Osteocyte (in vitro differentiated cells): ENCODE measurements at regions not wholly inside any gene's neighbourhood (a gene's known extent, or its start where the extent isn't known, plus 50 kb on each side); places are given as distances from the start of the nearest gene placed in this dataset.
"Not testable (repeated sequence)": the region's sequence is repeated elsewhere in the genome, so short reads cannot be mapped to it uniquely, and the experiment has no call there.

Experiments
- DNase-seq: peaks from one replicate; pipeline ENCODE4 v3.0.0; 2021; ENCODE audit warnings: mixed read lengths; ENCODE audit not compliant: unreplicated experiment; ENCODE audit errors: extremely low spot score
- H3K27ac Mint-ChIP-seq: one replicate; pipeline ENCODE4 v1.8.0; 2021; ENCODE audit warnings: mild to moderate bottlenecking, mixed read lengths; ENCODE audit not compliant: unreplicated experiment
- H3K27me3 Mint-ChIP-seq: one replicate; pipeline ENCODE4 v1.8.0; 2021; ENCODE audit warnings: mixed read lengths; ENCODE audit not compliant: unreplicated experiment
- H3K36me3 Mint-ChIP-seq: one replicate; pipeline ENCODE4 v1.8.0; 2021; ENCODE audit warnings: mixed read lengths; ENCODE audit not compliant: unreplicated experiment
- H3K4me1 Mint-ChIP-seq: one replicate; pipeline ENCODE4 v1.8.0; 2021; ENCODE audit warnings: mixed read lengths; ENCODE audit not compliant: unreplicated experiment
- H3K4me3 Mint-ChIP-seq: one replicate; pipeline ENCODE4 v1.8.0; 2021; ENCODE audit warnings: mild to moderate bottlenecking, moderate library complexity, mixed read lengths; ENCODE audit not compliant: unreplicated experiment
- H3K9me3 Mint-ChIP-seq: one replicate; pipeline ENCODE4 v1.8.0; 2021; ENCODE audit warnings: mixed read lengths; ENCODE audit not compliant: unreplicated experiment
- TF ChIP-seq, protein P1 (sequence below): fragments of 200-600 bp; sonication (generic); IDR thresholded peaks from 2 replicates; pipeline ENCODE4 v1.5.0; 2021; ENCODE audit warnings: antibody characterized with exemption, mild to moderate bottlenecking, moderate library complexity

- Mint-ChIP-seq H3K4me3 (no peak overlapping the region), H3K27me3 (peaks cover 46% of the 10 kb centered on the region), H3K36me3 (no peaks in the 10 kb centered on the region), H3K4me1 (no peaks in the 10 kb centered on the region), H3K27ac (no peak overlapping the region), H3K9me3 (no peaks in the 10 kb centered on the region)
- no peak for DNase-seq
- TF ChIP-seq, protein P1, sequence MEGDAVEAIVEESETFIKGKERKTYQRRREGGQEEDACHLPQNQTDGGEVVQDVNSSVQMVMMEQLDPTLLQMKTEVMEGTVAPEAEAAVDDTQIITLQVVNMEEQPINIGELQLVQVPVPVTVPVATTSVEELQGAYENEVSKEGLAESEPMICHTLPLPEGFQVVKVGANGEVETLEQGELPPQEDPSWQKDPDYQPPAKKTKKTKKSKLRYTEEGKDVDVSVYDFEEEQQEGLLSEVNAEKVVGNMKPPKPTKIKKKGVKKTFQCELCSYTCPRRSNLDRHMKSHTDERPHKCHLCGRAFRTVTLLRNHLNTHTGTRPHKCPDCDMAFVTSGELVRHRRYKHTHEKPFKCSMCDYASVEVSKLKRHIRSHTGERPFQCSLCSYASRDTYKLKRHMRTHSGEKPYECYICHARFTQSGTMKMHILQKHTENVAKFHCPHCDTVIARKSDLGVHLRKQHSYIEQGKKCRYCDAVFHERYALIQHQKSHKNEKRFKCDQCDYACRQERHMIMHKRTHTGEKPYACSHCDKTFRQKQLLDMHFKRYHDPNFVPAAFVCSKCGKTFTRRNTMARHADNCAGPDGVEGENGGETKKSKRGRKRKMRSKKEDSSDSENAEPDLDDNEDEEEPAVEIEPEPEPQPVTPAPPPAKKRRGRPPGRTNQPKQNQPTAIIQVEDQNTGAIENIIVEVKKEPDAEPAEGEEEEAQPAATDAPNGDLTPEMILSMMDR: no peak
These were observed 88.5 kb upstream of the UXS1 start for GRCh38 chr2:106282462-106283170.

DNA sequence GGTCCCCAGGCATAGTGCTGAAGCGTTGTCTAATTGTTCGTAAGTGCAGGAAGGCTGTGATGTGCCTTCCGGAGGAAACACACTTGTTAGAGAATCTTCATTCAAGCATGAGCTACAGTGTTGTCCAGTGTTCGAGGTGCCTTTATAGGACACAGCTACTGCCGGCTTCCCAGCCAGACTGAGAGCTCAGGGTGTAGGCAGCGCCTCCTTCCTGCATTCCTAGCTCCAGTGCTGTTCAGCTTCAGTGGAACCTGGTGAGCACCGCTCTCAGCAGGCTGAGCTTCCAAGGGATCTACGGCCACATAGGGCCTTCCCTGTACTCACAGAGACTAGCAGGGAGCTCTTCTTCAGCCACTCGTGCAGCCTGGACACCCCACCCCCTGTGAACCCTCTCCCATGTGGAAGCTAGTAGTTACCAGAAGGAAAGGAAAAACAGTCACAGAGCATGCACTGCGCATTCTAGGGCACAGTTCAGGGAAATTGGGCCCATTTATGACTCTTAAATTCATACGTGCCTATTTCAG is 87.9 kb upstream of the UXS1 start:
- H3K9me3 Mint-ChIP-seq, DNase-seq, H3K27ac Mint-ChIP-seq, H3K4me3 Mint-ChIP-seq, H3K36me3 Mint-ChIP-seq, H3K4me1 Mint-ChIP-seq: not testable (repeated sequence)
- H3K27me3 Mint-ChIP-seq: peaks cover 45% of the 10 kb centered on the region

DNA sequence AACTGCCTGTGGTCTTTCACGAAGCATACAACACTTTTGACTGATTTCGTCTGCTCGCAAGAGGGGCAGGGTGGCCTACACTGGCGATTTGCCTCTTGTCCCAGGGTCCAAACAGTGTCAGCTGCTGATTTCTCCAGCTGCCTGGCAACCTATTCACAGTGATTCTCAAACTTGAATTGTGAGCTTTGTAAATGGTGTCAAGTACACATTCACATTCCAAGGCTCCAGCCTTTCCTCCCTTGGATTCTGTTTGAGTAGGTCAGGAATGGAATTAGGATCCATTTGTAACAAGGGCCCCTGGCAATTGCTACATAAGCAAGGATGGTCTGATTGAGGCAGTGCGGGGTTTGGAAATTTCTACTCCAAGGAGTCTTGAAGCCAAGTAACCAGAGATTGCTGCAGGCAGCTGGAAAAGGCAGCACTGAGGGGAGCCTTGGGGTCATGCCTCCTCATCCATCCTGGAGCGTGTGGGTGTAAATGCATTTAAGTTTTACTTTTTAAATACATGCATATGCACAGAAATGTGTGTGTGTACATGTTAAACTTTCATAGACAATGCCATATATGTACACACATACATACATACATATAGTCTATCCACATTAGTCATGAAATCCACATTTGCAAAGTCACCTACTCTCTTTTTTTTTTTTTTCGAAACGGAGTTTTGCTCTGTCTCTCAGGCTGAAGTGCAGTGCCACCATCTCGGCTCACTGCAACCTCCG is 86.8 kb upstream of the UXS1 start:
- H3K4me3 Mint-ChIP-seq: no peak overlapping the region
- H3K27ac Mint-ChIP-seq: no peak overlapping the region
- H3K4me1 Mint-ChIP-seq: no peaks in the 10 kb centered on the region

GRCh38 chr2:106280224-106280623 is 86.1 kb upstream of the UXS1 start:
- Mint-ChIP-seq H3K36me3 (no peaks in the 10 kb centered on the region), H3K27me3 (peaks cover 42% of the 10 kb centered on the region), H3K4me1 (no peaks in the 10 kb centered on the region), H3K27ac (no peak overlapping the region), H3K9me3 (no peaks in the 10 kb centered on the region), H3K4me3 (no peak overlapping the region)
- DNase-seq: no peak
- TF ChIP-seq, protein P1: no peak

More for the DNA sequence above, 86.8 kb upstream of the UXS1 start:
- H3K27me3 Mint-ChIP-seq: peaks cover 45% of the 10 kb centered on the region
- TF ChIP-seq, protein P1: no peak
- H3K36me3 Mint-ChIP-seq: no peaks in the 10 kb centered on the region
- DNase-seq: no peak
- H3K9me3 Mint-ChIP-seq: no peaks in the 10 kb centered on the region

DNA sequence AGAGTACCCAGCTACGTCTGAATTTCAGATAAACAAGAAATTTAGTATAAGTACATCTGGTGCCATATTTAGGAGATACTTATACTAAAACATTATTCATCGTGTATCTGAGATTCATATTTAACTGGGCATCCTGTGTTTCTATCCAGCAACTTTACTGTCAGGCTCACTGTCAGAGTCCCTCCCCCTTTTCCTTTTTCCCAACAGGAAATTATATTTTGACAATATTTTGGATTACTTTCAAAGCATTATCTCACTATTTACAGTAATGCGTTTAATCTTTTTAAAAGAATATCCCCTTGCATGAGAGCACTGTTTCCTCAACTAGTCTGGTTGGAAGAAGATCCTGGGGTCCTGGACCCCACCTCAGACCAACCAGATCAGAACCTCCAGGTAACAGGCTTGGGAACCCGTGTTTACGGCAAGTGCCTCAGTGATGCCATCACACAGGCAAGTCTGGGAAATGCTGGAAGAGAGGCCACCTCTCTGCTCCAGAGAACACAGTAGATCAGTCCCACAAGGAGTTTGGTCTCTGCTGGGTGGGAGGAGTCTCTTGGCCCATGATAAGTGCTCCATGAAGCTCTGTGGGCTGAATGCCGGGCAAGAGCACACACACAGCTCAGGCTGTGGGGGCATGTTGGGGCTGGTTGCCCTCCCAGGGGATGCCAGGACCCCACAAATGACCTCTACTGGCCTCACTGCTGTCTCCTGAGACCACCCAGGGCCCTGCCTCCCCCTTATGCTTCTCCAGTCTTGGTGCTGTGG is 84.2 kb upstream of the UXS1 start:
- Mint-ChIP-seq H3K4me3 (no peak overlapping the region), H3K36me3 (no peaks in the 10 kb centered on the region), H3K4me1 (no peaks in the 10 kb centered on the region), H3K9me3 (no peaks in the 10 kb centered on the region), H3K27ac (no peak overlapping the region), H3K27me3 (peaks cover 24% of the 10 kb centered on the region)
- no peak for DNase-seq
- TF ChIP-seq, protein P1: no peak
